ENCODE measurements at regions not wholly inside any gene's neighbourhood (a gene's known extent, or its start where the extent isn't known, plus 50 kb on each side); places are given as distances from the start of the nearest gene placed in this dataset.

DNA sequence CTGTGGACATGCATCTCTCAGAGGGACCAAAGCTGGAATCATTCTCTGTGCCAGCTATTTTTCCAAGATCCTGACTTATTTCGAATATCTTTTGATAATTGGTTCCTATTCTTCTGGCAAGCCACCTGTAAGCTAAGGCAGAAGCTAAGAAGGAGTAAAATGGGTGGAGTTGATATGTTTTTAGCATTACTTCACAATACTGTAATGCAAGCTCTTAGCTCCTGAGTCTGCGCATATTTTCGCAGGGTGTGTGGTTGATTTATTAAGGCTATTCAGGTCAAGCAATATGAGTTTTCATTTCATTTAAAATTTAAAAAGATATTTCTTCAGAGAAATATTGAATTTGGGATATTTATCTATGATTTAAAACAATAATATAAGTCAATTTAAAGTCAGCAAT, 158.5 kb upstream of the ADAMTS16 start:
- DNase-seq = no peak

DNA sequence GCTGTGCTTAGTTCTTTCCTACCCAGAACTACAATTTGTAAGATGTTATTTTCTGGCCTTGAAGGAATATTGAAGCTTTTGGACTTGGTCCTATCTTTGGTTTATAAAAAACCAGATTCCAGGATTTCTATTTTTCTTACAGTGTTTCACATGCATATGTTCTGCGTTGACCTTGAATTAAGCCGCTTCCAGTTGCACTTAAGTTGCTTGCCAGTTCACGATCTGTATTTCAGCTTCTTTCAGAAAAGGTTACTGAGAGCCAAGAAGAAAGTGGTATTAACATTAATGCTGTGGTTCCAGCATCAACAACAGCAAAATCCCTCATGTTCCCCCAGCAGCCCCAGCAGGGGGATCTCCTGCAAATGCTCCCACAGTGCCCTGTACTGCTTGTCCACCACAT, 156.4 kb upstream of the ADAMTS16 start:
- no peak for DNase-seq

DNA sequence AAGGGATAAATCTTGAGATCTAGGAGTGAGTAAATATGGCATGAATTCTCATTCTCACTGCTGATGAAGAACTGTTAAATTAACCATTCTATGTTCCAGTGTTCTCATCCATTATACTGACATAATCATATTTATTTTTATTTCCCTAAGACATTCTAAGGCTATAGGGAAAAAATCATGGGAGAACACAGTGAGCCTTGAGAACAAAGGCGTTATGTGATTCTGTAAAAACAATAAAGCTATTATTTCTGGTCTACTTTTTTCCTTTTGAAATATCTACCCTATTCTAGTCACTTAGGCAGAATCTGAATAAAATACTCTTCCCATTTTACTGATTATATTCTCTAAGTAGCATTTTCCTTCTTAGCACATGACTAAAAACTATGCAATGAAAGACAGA, 155.7 kb upstream of the ADAMTS16 start:
- DNase-seq = no peak

DNA sequence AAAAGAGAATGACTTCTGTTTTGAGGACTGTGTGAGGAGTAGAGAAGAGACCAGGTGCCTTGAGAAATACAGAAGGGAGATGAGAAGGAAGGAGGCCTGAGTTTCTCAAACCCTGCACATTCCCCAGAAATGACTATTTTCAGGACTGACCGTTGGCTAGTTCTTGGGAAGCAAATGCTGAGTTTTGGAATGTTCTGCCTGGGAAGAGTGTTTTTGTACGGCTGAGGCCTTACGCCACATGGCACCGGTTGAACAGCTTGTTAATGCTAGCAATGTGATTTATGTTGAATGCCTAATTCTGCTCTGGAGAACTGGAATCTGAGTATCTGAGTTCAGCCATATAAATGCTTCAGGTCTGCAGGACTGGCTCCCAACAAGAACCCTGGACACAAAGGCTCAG, 152.7 kb upstream of the ADAMTS16 start:
- DNase-seq = no peak

DNA sequence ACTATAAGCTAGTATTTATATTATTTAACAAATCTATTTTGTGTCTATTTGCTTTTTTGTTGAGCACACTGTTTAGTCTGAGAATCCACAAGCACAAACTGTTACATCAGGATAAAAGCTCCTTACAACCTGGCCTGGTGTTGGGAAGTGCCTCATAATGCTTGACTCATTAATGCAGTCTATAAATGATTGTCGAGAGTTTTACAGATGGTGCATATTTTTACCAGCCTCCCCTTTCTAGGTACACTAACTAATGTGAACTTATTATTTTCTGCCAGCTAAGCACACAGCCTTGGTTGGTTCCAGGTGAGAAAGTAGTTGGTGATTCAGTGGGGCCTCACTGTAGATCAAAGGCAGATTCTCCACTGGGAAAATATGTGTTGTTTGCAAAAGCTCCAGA, 151.0 kb upstream of the ADAMTS16 start:
- no peak for DNase-seq

DNA sequence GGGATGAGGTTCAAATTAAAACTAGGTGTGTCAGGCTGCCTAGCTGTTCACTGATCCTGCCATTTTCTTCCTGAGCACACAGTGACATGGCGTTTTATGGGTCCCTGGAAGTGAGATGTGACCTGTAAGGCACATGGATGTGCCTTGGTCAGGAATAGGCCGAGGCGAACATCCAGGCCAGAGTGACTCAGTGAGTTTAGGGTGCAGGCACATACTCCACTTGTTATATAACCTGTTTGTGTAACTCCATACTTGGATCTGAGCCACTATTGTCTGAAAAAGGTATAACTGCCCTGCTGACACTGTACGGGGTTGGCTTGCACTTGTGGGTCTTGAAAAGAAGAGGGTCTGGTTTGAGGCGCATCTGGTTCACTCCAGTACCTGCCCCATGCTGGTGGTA, 150.1 kb upstream of the ADAMTS16 start:
- DNase-seq = no peak

DNA sequence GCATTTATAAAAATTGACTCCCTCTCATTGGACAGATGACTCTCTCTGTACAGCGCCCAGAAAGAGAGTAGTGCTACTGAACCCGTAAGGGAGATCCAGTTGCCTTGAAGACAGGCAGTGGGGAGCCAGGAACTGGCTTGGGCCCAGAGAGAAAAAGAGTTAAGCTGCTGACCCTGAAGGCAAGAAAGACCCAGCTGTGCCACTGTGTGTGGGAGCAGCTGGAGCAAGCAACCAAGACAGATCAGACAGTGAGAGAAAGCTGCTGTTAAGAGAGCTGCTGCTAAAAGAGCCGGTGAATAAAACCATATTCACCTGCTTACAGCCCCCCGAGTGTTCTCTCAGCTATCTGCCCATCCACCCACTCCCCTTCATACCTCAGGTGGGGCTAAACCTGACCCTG, 149.7 kb upstream of the ADAMTS16 start:
- DNase-seq = no peak

DNA sequence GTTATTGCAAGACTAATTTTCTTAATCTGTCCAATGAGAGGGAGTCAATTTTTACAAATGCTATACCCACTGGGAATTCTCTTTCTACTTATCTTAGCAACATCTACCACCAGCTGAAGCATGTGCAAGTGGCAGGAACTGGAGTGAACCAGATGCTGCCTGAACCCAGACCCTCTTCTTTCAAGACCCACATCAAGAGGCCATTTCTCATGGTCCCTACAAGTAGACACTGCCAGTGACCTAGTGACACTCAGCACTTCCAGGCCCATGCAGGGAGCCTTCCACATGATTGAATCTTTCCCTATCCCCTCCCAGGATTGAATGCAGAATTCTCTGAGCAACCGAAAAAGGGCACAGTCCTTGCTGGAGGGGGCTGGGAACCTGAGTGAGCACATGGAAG, 148.2 kb upstream of the ADAMTS16 start:
- DNase-seq = no peak

DNA sequence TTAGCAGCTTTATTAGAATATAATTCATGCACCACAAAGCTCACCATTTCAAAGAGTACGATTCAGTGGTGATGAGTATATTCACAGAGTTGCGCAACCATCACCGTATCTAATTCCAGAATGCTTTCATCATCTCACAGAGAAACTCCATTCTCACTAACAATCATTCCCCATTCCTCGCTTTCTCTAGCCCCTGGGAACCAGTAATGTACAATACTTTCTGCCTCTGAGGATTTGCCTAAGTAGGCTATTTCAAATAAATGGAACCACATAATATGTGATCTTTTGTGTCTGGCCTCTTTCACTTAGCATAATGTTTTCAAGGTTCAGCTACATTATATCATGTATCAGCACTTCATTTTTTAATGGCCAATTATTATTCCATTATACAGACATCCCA, 145.1 kb upstream of the ADAMTS16 start:
- DNase-seq = peak; percentile 50

DNA sequence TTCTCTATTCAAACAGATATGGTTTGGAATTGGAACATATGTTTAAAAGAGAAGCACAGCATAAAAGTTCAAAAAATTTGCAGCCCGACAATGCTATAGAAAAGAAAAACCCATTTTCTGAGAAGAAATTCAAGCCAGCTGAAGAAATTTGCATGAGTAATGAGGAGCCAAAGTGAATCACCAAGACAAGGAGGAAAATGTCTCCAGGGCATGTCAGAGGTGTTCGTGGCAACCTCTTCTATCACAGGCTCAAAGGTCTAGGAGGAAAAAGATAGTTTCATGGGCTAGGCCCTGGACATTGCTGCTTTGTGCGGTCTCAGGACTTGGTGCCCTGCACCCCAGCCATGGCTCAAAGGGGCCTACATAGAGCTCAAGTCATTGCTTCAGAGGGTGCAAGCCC, 134.8 kb upstream of the ADAMTS16 start:
- DNase-seq = no peak

DNA sequence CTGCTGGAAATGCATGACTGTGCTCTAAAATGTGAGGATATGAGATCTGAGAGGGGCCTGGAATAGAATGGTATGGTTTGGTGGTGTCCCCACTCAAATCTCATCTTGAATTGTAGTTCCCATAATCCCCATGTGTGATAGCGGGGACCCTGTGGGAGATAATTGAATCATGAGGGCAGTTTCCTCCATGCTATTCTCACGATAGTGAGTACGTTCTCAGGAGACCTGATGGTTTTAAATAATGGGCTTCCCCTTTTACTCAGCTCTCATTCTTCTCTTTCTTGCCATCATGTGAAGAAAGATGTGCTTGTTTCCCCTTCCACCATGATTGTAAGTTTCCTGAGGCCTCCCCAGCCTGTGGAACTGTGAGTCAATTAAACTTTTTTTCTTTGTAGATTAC, 133.6 kb upstream of the ADAMTS16 start:
- DNase-seq = no peak

DNA sequence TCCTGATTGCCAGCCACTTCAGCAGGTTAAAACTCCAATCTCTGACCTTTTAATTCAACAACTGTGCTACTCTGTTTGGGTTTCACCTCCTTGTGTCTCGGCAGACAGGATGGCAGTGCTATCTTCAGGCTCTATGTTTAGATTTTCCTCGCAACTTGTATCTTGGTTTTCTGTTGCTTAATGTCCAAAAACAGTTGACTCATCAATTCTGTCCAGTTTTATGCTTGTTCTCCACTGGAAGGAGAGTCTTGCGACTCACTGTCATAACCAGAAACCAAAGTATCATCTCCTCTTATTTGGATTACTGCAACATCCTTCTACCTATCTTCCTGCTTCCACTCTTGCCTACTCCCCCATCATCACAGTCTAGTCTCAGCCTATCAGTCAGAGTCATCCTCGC, 130.9 kb upstream of the ADAMTS16 start:
- no peak for DNase-seq

DNA sequence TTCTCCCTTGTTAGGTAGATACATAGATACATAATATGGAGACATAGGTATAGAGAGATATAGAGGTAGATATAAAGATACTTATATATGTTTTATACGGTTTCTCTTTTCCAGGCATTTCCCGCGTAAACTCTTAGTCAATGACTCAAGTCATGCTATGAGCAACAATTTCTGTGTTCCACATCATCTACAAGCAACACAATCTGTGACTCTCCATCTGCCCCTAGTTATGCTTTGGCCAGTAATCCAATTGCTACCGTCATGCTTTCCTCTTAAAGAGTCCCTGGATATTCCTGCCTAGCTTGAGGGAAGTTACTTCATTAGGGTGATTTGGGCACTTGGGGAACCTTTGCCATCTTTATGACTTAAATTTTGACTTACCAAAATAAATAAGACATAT, 129.0 kb upstream of the ADAMTS16 start:
- no peak for DNase-seq

DNA sequence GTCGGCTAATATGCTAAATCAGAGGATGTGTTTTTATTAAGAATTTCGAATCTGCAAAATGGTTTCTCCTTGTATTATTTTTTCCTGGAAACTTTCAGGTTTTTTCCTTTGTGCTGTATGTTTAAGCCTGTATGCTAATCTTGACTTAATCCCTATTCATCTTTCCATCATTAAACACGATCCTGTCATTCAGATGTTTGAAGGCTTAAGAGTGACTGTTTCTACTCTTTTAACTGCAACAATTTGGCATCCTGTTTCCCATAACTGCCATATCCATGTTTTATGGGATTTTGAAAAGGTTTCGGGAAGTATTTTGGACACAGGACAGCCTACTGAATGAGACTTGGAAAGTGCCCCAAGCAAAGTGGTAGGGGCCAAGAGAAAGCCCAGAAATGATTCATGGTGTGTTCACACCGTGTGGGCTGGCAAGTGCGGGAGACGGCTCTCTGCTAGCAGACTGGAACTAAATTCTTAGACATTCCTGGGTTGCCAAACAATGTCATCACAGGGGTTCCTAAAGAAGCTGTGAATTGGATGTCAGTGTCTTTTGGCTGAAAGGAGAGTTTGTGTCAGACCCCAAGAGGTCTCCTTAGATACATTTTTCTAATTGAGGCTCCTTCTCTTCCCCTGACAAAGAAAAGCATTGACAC, 125.4 kb upstream of the ADAMTS16 start:
- no peak for DNase-seq

DNA sequence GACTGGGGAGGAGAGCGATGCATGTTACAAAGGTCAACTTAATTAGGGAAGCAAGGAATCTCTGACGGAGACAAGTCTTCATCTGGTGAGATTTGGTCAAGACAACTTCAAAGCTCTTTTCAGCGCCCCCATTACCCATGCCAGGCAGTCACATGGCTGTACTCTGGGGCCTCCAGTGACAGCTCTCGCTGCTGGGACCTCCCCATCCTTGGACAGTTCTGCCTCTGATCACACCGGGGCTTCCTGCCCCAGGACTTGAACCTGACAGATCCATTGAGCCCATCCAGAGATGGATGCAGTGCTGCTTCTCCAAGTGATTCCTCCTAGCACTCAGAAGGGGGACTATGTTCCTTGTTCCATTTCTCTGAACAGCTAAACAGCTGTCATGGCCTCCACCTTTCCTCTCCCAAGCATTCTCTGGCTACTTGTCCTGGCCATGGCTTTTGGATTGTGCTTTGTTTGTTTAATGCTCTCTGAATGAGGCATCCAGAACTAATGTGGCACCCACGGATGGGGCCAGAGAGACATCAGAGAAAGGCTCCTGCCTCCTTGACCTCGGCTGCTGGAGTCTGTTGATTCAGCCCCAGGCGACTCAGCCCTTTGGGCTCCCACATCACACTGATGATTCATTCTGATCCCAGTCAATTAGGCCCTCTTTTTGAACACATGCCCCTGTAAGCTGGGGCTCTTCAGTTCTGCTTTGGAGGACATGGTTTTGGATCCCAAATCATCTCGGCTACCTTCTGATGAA, 122.1 kb upstream of the ADAMTS16 start:
- no peak for DNase-seq

DNA sequence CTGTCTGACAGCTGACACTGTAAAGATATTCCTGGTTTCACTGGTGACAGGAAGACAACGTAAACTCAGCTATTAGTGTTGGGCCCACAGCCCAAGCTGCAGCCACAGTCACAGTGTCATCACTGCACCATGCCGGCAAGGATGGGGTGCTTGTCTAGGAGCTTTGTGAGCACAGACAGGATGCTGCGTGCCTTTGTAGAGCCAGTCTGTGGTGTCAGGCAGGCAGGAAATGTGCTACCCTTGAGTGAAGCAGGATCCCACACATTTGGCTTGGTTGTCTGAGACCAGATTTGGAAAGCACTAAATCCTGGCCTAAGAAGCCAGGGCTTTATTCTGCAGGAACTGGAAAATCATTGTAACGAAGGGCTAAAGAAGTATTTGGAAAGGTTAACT, 121.6 kb upstream of the ADAMTS16 start:
- DNase-seq = no peak

DNA sequence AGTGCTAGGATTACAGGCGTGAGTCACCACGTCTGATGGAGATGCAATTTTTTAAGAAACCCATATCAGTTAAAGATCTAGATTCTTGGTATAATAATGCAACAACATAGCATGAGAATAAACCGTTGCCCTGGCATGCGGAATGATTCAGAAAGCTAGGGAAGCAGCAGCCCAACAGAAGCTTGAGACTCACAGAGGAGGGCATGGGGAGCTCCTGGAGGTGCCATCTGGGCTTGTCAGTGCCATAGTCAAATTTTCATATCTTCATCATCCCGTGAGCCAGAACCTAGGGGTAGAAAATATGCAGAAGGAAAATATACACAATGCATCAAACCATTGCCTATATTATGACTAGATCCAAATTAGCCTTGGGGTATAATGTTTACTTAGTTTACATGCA, 118.7 kb upstream of the ADAMTS16 start:
- DNase-seq = no peak

DNA sequence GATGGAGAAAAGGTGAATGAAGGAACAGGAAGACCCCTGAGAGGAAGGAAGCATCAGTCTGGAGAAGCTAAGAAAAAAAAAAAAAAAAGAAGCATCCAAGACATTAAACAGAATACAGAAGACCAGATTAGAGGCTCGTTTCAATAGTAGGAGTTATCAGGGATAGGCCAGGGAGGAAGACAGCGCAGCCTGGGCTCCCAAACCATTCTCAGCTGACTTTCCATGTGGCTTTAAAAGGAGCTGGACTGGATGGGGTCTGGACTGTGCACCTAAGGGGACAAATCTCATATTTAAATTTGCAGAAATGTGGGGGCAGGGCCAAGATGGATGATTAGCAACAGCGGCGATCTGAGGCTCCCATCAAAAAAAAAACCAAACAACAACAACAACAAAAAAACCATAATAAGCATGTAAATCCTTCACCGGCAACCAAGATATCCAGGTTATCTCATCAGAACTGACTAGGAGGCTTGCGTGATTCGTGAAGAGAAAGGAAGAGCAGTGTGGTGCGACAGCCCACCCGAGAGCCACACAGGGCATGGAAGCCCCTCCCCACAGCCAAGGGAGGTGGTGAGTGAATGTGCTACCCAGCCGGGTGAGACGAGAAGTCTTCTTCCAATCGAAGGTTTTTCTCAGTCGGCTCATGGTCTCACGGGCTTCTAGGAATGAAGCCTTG, 114.9 kb upstream of the ADAMTS16 start:
- DNase-seq = no peak

DNA sequence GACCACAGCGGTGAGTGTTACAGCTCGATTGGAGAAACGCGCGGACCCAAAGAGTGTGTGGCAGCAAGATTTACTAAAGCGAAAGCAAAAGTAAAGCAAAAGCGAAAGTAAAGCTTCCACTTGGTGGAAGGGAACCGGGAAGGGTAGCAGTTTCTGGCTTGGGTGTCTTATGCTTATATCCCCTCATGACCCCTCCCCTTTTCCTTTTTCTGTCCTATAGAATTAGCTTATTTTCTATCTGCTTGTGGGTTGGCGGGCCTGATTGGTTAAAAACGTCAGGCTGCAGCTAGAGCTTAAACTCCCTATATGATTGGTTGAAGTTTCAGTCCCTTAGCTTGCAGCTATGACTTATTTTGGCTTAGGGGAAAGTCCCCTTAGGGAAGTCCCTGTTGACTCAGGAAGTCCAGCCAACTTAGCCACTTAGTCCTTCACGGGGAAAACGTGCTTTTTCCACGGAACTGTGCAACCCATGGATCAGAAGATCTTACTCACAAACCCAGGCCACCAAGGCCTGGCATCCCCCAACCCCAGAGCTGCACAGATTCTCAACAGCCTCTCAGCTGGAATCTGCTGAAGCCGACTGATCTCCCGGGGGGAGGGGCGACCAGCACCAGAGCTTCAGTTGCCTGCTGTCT, 114.2 kb upstream of the ADAMTS16 start:
- DNase-seq = peak; percentile 7

DNA sequence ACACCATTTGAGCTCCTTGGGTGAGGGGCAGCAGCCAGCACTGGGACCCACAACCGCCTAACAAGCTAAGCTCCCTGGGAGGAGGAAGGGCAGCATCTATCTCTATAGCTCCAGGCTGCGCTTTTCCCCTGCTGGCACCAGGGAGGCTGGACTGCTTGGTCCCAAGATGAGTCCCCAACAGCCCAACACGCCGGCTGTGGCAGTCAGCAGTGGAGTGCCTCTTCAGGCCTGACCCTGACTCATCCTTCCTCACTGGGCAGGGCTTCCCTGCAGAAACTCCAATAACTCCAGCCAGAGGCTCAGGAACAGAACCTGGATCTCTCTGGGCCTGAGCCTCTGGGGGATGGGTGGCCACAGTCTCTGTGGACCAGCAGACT, 113.7 kb upstream of the ADAMTS16 start:
- DNase-seq = no peak

DNA sequence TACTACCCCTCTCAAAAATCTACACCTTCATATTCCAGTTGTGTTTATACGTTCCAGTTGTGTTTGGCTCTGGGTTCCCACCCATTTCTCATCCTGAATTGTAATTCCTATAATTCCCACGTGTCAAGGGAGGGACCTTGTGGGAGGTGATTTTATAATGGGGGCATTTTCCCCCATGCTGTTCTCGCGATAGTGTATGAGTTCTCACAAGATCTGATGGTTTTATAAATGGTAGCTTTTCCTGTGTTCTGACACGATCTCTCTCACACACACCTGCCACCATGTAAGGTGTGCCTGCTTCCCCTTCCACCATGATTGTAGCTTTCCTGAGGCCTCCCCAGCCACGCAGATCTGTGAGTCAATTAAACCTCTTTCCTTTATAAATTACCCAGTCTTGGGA, 108.5 kb upstream of the ADAMTS16 start:
- no peak for DNase-seq

DNA sequence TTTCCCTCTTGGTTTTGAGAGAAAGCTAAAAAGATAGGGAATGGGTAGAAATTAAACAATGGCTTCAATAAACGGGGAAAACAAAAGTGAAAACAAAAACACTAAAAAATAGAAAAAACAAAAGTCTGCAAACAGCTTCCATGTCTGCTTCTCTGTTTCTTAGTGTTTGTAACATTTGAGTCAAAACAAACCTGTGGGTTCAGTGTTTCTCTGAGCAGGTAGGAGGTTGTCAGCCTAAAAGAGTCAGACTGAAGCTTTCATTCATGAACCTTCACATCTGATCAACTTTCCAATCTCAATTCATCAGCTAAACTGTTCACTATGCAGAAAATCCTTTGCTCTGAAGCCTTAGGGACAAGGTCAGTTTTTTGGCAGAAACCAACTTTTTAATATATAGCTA, 102.5 kb upstream of the ADAMTS16 start:
- DNase-seq = no peak

DNA sequence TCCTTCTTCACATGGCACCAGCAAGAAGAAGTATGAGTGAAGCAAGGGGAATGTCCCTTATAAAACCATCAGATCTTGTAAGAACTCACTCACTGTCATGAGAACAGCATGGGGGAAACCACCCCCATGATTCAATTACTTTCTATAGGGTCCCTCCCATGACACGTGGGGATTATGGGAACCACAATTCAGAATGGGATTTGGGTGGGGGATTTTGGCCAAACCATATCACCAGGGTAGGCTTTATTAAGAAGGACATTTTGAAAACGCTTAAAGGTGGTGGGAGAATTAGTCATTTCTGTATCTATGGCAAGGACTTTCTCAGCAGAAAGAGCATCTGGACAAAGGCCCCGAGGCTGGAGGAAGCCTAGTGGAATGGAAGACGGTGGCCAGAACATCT, 100.2 kb upstream of the ADAMTS16 start:
- no peak for DNase-seq

DNA sequence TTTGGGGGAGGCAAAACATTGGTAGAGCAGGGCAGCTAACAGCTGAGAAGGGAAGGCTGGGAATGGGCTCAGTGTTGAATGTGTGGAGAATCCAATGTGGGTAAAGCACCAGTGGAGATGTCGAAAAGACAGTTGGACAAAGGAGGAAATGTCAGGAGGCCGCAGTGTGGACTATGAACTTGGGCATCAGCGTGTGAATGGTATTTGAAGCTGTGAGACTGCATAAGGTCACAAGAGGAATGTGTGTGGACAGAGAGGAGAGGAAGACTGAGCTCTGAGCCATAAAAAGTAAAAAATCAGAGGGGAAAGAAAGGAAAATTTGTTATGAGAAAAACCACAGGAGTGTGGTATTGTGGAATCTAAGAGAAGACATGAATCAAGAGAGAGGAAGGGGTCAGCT, 99.4 kb upstream of the ADAMTS16 start:
- no peak for DNase-seq

Measured in NCI-H226 (cell line).